Endothelial cell (in vitro differentiated cells): ENCODE measurements at regions not wholly inside any gene's neighbourhood (a gene's known extent, or its start where the extent isn't known, plus 50 kb on each side); places are given as distances from the start of the nearest gene placed in this dataset.

Experiments used
- DNase-seq: peaks from one replicate; pipeline ENCODE4 v3.0.0; 2021; ENCODE audit warnings: low spot score
- H3K27ac Mint-ChIP-seq: one replicate; pipeline ENCODE4 v1.8.0; 2021; ENCODE audit warnings: mixed read lengths, inconsistent platforms; ENCODE audit not compliant: unreplicated experiment
- H3K27me3 Mint-ChIP-seq: one replicate; pipeline ENCODE4 v1.8.0; 2021; ENCODE audit warnings: mild to moderate bottlenecking, moderate library complexity, mixed read lengths, inconsistent platforms; ENCODE audit not compliant: unreplicated experiment
- H3K36me3 Mint-ChIP-seq: one replicate; pipeline ENCODE4 v1.8.0; 2021; ENCODE audit warnings: mild to moderate bottlenecking, low read depth, mixed read lengths, inconsistent platforms; ENCODE audit not compliant: unreplicated experiment
- H3K4me1 Mint-ChIP-seq: one replicate; pipeline ENCODE4 v1.8.0; 2021; ENCODE audit warnings: mild to moderate bottlenecking, mixed read lengths, inconsistent platforms; ENCODE audit not compliant: unreplicated experiment
- H3K4me3 Mint-ChIP-seq: one replicate; pipeline ENCODE4 v1.8.0; 2021; ENCODE audit warnings: mild to moderate bottlenecking, mixed read lengths, inconsistent platforms; ENCODE audit not compliant: unreplicated experiment
- H3K9me3 Mint-ChIP-seq: one replicate; pipeline ENCODE4 v1.8.0; 2021; ENCODE audit warnings: mixed read lengths, inconsistent platforms; ENCODE audit not compliant: unreplicated experiment
- TF ChIP-seq, protein P1 (sequence below): fragments of 200-600 bp; sonication (generic); IDR thresholded peaks from one replicate; pipeline ENCODE4 v1.5.0; 2021; ENCODE audit warnings: antibody characterized with exemption; ENCODE audit not compliant: unreplicated experiment

DNA sequence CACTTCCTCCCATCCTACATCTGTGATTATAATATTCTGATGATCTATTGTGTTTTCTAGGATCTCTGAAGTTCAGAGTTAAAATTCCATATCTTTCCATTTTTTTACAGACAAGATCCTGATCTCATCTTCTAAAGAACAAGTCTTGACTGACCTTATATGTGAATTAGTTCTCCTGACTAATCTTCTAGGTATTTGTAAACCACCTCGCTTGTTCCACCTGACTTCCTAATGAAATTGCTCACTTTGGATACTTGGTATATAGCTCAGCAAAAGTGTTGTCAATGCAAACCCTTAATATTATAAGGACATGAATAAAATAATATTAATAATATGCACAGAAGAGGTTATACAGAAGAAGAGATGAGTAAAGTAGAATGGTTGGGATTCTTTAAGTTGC is 68.2 kb upstream of the NR4A3 start:
- DNase-seq = no peak
- TF ChIP-seq, protein P1, sequence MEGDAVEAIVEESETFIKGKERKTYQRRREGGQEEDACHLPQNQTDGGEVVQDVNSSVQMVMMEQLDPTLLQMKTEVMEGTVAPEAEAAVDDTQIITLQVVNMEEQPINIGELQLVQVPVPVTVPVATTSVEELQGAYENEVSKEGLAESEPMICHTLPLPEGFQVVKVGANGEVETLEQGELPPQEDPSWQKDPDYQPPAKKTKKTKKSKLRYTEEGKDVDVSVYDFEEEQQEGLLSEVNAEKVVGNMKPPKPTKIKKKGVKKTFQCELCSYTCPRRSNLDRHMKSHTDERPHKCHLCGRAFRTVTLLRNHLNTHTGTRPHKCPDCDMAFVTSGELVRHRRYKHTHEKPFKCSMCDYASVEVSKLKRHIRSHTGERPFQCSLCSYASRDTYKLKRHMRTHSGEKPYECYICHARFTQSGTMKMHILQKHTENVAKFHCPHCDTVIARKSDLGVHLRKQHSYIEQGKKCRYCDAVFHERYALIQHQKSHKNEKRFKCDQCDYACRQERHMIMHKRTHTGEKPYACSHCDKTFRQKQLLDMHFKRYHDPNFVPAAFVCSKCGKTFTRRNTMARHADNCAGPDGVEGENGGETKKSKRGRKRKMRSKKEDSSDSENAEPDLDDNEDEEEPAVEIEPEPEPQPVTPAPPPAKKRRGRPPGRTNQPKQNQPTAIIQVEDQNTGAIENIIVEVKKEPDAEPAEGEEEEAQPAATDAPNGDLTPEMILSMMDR = no peak
- Mint-ChIP-seq H3K4me1 (no peaks in the 10 kb centered on the region), H3K9me3 (no peaks in the 10 kb centered on the region), H3K27me3 (no peaks in the 10 kb centered on the region), H3K27ac (no peak overlapping the region), H3K4me3 (no peak overlapping the region), H3K36me3 (no peaks in the 10 kb centered on the region)

DNA sequence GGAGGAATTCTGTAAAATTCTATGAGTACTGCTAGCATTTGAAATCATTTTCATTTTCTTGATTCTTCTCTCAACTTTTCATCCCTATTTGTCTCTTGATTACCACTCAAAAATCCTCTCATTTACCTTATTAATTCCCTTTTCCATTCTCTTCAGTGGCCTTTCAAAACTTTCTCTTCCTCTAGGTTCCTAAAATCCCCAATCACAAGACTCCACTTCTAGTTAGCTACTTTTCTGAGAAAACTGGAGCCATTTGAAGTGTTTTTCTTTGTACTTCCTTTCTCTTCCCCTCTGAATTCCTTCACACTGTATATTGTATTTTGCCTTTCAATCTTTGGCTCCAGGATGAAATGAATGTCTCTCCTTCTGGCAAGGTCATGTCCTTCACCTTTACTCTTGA is 61.3 kb upstream of the NR4A3 start:
- H3K36me3 Mint-ChIP-seq = no peaks in the 10 kb centered on the region

DNA sequence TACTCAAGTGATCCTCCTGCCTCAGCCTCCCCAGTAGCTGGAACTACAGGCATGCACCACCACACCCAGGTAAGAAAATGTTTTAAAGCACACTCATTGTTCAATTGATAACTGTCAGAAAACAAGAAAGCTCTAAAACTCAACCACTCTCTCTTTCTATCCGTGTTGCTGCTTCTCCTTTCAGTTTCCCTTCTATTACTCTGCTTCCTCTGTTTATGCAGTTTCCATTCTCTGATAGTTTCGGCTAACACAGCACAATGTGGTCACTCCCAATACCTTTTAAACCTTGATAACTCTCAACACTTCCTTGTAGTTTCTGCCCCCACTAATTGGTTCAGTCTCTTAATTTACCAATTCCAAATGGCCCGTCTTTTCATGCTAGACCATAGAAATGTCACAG is 59.2 kb upstream of the NR4A3 start:
- Mint-ChIP-seq H3K27me3 (no peaks in the 10 kb centered on the region), H3K4me3 (no peak overlapping the region), H3K9me3 (no peaks in the 10 kb centered on the region), H3K36me3 (no peaks in the 10 kb centered on the region), H3K4me1 (no peaks in the 10 kb centered on the region), H3K27ac (no peak overlapping the region)
- DNase-seq = no peak
- TF ChIP-seq, protein P1 = no peak

More for the DNA sequence above, 61.3 kb upstream of the NR4A3 start:
- Mint-ChIP-seq H3K27me3 (no peaks in the 10 kb centered on the region), H3K9me3 (no peaks in the 10 kb centered on the region), H3K27ac (no peak overlapping the region), H3K4me1 (no peaks in the 10 kb centered on the region), H3K4me3 (no peak overlapping the region)
- no peak for DNase-seq
- TF ChIP-seq, protein P1 = no peak
